Glutamatergic neuron (in vitro differentiated cells): ENCODE measurements at regions not wholly inside any gene's neighbourhood (a gene's known extent, or its start where the extent isn't known, plus 50 kb on each side); places are given as distances from the start of the nearest gene placed in this dataset.

Source experiments
- DNase-seq: peaks from one replicate; pipeline ENCODE4 v3.0.0; 2022
- H3K27ac Mint-ChIP-seq: one replicate; pipeline ENCODE4 v1.8.0; 2020; ENCODE audit warnings: mild to moderate bottlenecking, mixed read lengths, inconsistent platforms; ENCODE audit not compliant: unreplicated experiment
- H3K27me3 Mint-ChIP-seq: one replicate; pipeline ENCODE4 v1.8.0; 2020; ENCODE audit warnings: mild to moderate bottlenecking, moderate library complexity, mixed read lengths, inconsistent platforms; ENCODE audit not compliant: unreplicated experiment
- H3K36me3 Mint-ChIP-seq: one replicate; pipeline ENCODE4 v1.8.0; 2020; ENCODE audit warnings: mild to moderate bottlenecking, mixed read lengths, inconsistent platforms; ENCODE audit not compliant: unreplicated experiment
- H3K4me1 Mint-ChIP-seq: one replicate; pipeline ENCODE4 v1.8.0; 2020; ENCODE audit warnings: mild to moderate bottlenecking, low read depth, mixed read lengths, inconsistent platforms; ENCODE audit not compliant: unreplicated experiment
- H3K4me3 Mint-ChIP-seq: one replicate; pipeline ENCODE4 v1.8.0; 2020; ENCODE audit warnings: mild to moderate bottlenecking, mixed read lengths, inconsistent platforms; ENCODE audit not compliant: unreplicated experiment
- H3K9me3 Mint-ChIP-seq: one replicate; pipeline ENCODE4 v1.8.0; 2020; ENCODE audit warnings: mild to moderate bottlenecking, moderate library complexity, mixed read lengths, inconsistent platforms; ENCODE audit not compliant: unreplicated experiment
- CTCF ChIP-seq: fragments of 200-600 bp; sonication (generic); IDR thresholded peaks from one replicate; pipeline ENCODE4 v1.5.0; 2021; ENCODE audit not compliant: partially characterized antibody, unreplicated experiment

- H3K27me3 Mint-ChIP-seq = peaks cover 9% of the 10 kb centered on the region
- no peak overlapping the region for H3K27ac Mint-ChIP-seq
- peaks cover 10% of the 10 kb centered on the region for H3K9me3 Mint-ChIP-seq
- H3K4me3 Mint-ChIP-seq = no peak overlapping the region
- H3K4me1 Mint-ChIP-seq = peaks cover 1% of the 10 kb centered on the region
- DNase-seq = no peak
- no peaks in the 10 kb centered on the region for H3K36me3 Mint-ChIP-seq
- TF ChIP-seq CTCF = no peak
These were observed 72.3 kb upstream of the TOX2 start for GRCh38 chr20:43842126-43843020.

GRCh38 chr20:43840382-43841070 lies 74.1 kb upstream of the TOX2 start:
- H3K27ac Mint-ChIP-seq = no peak overlapping the region
- DNase-seq = peak; percentile 31
- no peaks in the 10 kb centered on the region for H3K36me3 Mint-ChIP-seq

GRCh38 chr20:43839793-43840199 lies 74.9 kb upstream of the TOX2 start:
- DNase-seq = no peak
- H3K4me1 Mint-ChIP-seq = peaks cover 1% of the 10 kb centered on the region
- no peaks in the 10 kb centered on the region for H3K36me3 Mint-ChIP-seq
- H3K4me3 Mint-ChIP-seq = no peak overlapping the region
- H3K27me3 Mint-ChIP-seq = peaks cover 9% of the 10 kb centered on the region
- H3K27ac Mint-ChIP-seq = no peak overlapping the region
- no peak for TF ChIP-seq CTCF
- H3K9me3 Mint-ChIP-seq = peaks cover 8% of the 10 kb centered on the region

More at GRCh38 chr20:43840382-43841070, 74.1 kb upstream of the TOX2 start:
- peaks cover 10% of the 10 kb centered on the region for H3K9me3 Mint-ChIP-seq
- H3K4me1 Mint-ChIP-seq = peaks cover 1% of the 10 kb centered on the region
- peaks cover 9% of the 10 kb centered on the region for H3K27me3 Mint-ChIP-seq
- H3K4me3 Mint-ChIP-seq = no peak overlapping the region
- no peak for TF ChIP-seq CTCF

GRCh38 chr20:43838703-43839060 lies 76.0 kb upstream of the TOX2 start:
- no peak for DNase-seq
- no peaks in the 10 kb centered on the region for H3K36me3 Mint-ChIP-seq
- no peak for TF ChIP-seq CTCF
- no peak overlapping the region for H3K27ac Mint-ChIP-seq
- H3K4me1 Mint-ChIP-seq = no peaks in the 10 kb centered on the region
- H3K27me3 Mint-ChIP-seq = peaks cover 6% of the 10 kb centered on the region
- no peak overlapping the region for H3K4me3 Mint-ChIP-seq
- H3K9me3 Mint-ChIP-seq = peaks cover 4% of the 10 kb centered on the region
